HL-60 (cell line): ENCODE measurements at regions not wholly inside any gene's neighbourhood (a gene's known extent, or its start where the extent isn't known, plus 50 kb on each side); places are given as distances from the start of the nearest gene placed in this dataset.

Source experiments
- GABPA ChIP-seq: IDR thresholded peaks from 2 replicates; pipeline ENCODE4 v1.6.1; 2012; ENCODE audit warnings: low read depth
- REST ChIP-seq: IDR thresholded peaks from 2 replicates; pipeline ENCODE4 v1.6.1; 2012; ENCODE audit warnings: low read depth; ENCODE audit not compliant: insufficient replicate concordance
- SPI1 ChIP-seq: IDR thresholded peaks from 2 replicates; pipeline ENCODE4 v1.6.1; 2012; ENCODE audit warnings: low read depth, mild to moderate bottlenecking, borderline replicate concordance
- TF ChIP-seq, protein P1 (sequence below): IDR thresholded peaks from one replicate; pipeline ENCODE4 v1.5.1; 2011; ENCODE audit warnings: low read length, control low read depth, inconsistent platforms; ENCODE audit not compliant: insufficient read depth

DNA sequence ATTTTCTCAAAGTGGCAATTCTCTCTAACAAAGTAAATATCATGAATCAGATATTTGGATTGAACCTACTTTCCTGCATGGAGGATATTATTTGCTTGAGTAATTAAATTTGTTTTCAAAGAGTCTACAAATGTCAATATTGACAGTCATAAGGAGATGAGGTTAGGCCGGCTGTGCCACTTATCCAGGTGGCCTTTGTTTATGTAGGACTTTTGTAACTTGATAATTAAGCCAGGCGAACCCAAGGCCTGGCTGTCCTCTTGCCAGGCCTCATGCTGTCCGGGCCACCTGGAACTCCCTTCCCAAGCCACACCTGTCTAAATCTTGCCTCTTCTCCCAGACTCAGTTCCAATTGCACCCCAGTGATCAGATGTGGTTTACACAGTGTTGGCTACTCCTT is 255.2 kb downstream of the ACKR3 start:
- TF ChIP-seq, protein P1, sequence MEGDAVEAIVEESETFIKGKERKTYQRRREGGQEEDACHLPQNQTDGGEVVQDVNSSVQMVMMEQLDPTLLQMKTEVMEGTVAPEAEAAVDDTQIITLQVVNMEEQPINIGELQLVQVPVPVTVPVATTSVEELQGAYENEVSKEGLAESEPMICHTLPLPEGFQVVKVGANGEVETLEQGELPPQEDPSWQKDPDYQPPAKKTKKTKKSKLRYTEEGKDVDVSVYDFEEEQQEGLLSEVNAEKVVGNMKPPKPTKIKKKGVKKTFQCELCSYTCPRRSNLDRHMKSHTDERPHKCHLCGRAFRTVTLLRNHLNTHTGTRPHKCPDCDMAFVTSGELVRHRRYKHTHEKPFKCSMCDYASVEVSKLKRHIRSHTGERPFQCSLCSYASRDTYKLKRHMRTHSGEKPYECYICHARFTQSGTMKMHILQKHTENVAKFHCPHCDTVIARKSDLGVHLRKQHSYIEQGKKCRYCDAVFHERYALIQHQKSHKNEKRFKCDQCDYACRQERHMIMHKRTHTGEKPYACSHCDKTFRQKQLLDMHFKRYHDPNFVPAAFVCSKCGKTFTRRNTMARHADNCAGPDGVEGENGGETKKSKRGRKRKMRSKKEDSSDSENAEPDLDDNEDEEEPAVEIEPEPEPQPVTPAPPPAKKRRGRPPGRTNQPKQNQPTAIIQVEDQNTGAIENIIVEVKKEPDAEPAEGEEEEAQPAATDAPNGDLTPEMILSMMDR, result no peak
- no peak for TF ChIP-seq REST
- TF ChIP-seq SPI1, result no peak
- TF ChIP-seq GABPA, result no peak
